B cell (primary cell): ENCODE measurements at regions not wholly inside any gene's neighbourhood (a gene's known extent, or its start where the extent isn't known, plus 50 kb on each side); places are given as distances from the start of the nearest gene placed in this dataset.

Experiments used
- ATAC-seq: fragments of 200-7000 bp; cut with Tn5 transposase; one replicate; pipeline ENCODE4 v1.10.0; 2021; ENCODE audit warnings: low read depth, mild to moderate bottlenecking, moderate number of reproducible peaks, moderate library complexity
- CTCF ChIA-PET: fragments of 350-600 bp; sonication (Branson Sonifier 250); formaldehyde crosslinking; loops from one replicate; lab custom pipeline; 2021; ENCODE audit warnings: antibody characterized with exemption, inconsistent platforms; lab: Charles Lee
- POLR2A ChIA-PET: fragments of 350-600 bp; sonication (Branson Sonifier 250); formaldehyde crosslinking; loops from one replicate; lab custom pipeline; 2021; ENCODE audit warnings: antibody characterized with exemption; lab: Charles Lee
- DNase-seq: peaks from one replicate; pipeline ENCODE4 v3.0.0; 2013
- H2AFZ ChIP-seq: 2 replicates; pipeline ENCODE4 v1.6.1; 2012; ENCODE audit warnings: mild to moderate bottlenecking, low read depth, low read length; ENCODE audit not compliant: insufficient read depth, poor library complexity, severe bottlenecking
- H3K27ac ChIP-seq, 2 donors: 1 replicate in 1 of 2; 2 replicates in 1 of 2; pipeline ENCODE4 v1.5.1; 2012 to 2013; ENCODE audit warnings: low read length in 2 of 2, mild to moderate bottlenecking in 2 of 2, moderate library complexity in 1 of 2
- H3K27me3 ChIP-seq, 4 experiments: fragments of 200-600 bp in 1 of 4; sonication (generic) in 1 of 4; replicated peaks in 1 of 4; 1 replicate in 2 of 4; 2 replicates in 2 of 4; pipeline versions ENCODE4 v1.6.1 to v1.7.0; 2013 to 2016; ENCODE audit warnings: low read length in 3 of 4, mild to moderate bottlenecking in 2 of 4, mixed read lengths in 1 of 4, moderate library complexity in 1 of 4; ENCODE audit not compliant: insufficient read depth in 4 of 4, control insufficient read depth in 3 of 4; ENCODE audit errors: control extremely low read depth in 1 of 4
- H3K36me3 ChIP-seq, 2 experiments: replicated peaks in 1 of 2; 1 replicate in 1 of 2; 2 replicates in 1 of 2; pipeline versions ENCODE4 v1.6.1 to v1.7.1; 2013; ENCODE audit warnings: low read length in 1 of 2; ENCODE audit not compliant: insufficient read depth in 2 of 2, control insufficient read depth in 1 of 2; ENCODE audit errors: control extremely low read depth in 1 of 2, extremely low read depth in 1 of 2
- H3K4me1 ChIP-seq, 2 donors: fragments of 200-600 bp in 1 of 2; sonication (generic) in 1 of 2; 1 replicate in 1 of 2; 2 replicates in 1 of 2; pipeline versions ENCODE4 v1.5.1 to v1.6.1; 2013 to 2017; ENCODE audit warnings: low read length in 2 of 2; ENCODE audit not compliant: control insufficient read depth in 2 of 2, insufficient read depth in 2 of 2
- H3K4me2 ChIP-seq: replicated peaks from 2 replicates; pipeline ENCODE3; 2012; ENCODE audit warnings: mild to moderate bottlenecking, low read depth, low read length; ENCODE audit not compliant: poor library complexity, severe bottlenecking
- H3K4me3 ChIP-seq, 5 experiments: fragments of 200-600 bp in 1 of 5; sonication (generic) in 1 of 5; 1 replicate in 3 of 5; 2 replicates in 2 of 5; pipeline versions ENCODE4 v1.5.1 to v1.7.0; 2011 to 2016; ENCODE audit warnings: low read length in 4 of 5, mild to moderate bottlenecking in 4 of 5, low read depth in 2 of 5, control low read depth in 1 of 5, moderate library complexity in 1 of 5; ENCODE audit not compliant: insufficient read depth in 1 of 5; ENCODE audit errors: control extremely low read depth in 1 of 5, extremely low read depth in 1 of 5
- H3K79me2 ChIP-seq: fragments of 200-600 bp; sonication (generic); one replicate; pipeline ENCODE4 v1.6.0; 2016; ENCODE audit warnings: low read length; ENCODE audit not compliant: control insufficient read depth, insufficient read depth
- H3K9ac ChIP-seq: fragments of 200-600 bp; sonication (generic); 2 replicates; pipeline ENCODE4 v1.6.1; 2017; ENCODE audit warnings: mild to moderate bottlenecking, low read length, moderate library complexity
- H3K9me3 ChIP-seq, 3 donors: one replicate each; pipeline versions ENCODE4 v1.6.1 to v1.7.1; 2013; ENCODE audit warnings: low read length in 2 of 3; ENCODE audit not compliant: control insufficient read depth in 2 of 3, insufficient read depth in 1 of 3; ENCODE audit errors: control extremely low read depth in 1 of 3
- H4K20me1 ChIP-seq: 2 replicates; pipeline ENCODE4 v1.6.0; 2012; ENCODE audit warnings: mild to moderate bottlenecking, low read length; ENCODE audit not compliant: insufficient read depth, control insufficient read depth, poor library complexity, severe bottlenecking
- H3K27ac Mint-ChIP-seq: one replicate; pipeline ENCODE4 v1.8.0; 2021; ENCODE audit warnings: mixed read lengths
- H3K27me3 Mint-ChIP-seq: one replicate; pipeline ENCODE4 v1.8.0; 2021; ENCODE audit warnings: mixed read lengths
- H3K4me1 Mint-ChIP-seq: one replicate; pipeline ENCODE4 v1.8.0; 2021; ENCODE audit warnings: mixed read lengths
- H3K4me3 Mint-ChIP-seq: one replicate; pipeline ENCODE4 v1.8.0; 2021; ENCODE audit warnings: mixed read lengths
- H3K9me3 Mint-ChIP-seq: one replicate; pipeline ENCODE4 v1.8.0; 2022; ENCODE audit warnings: mixed read lengths; ENCODE audit not compliant: insufficient read depth
- EZH2 ChIP-seq: IDR thresholded peaks from 2 replicates; pipeline ENCODE4 v1.6.1; 2012; ENCODE audit warnings: borderline replicate concordance, low read depth, mild to moderate bottlenecking, moderate library complexity, low read length; ENCODE audit not compliant: insufficient read depth, poor library complexity, severe bottlenecking
- WGBS: methylation state at CpG from one replicate; pipeline ENCODE4 v1.1.5; 2013; ENCODE audit warnings: missing lambda C conversion rate; ENCODE audit not compliant: insufficient coverage; 5-methylcytosine and 5-hydroxymethylcytosine counted together
- intact Hi-C: fragments of 100-400 bp; cut with micrococcal nuclease; formaldehyde crosslinking; loops from one replicate; pipeline ENCODE4 v1.10.0; 2022
- TF ChIP-seq, protein P1 (sequence below): fragments of 200-600 bp; IDR thresholded peaks from one replicate; pipeline ENCODE4 v1.8.0; 2022; ENCODE audit warnings: antibody characterized with exemption, mild to moderate bottlenecking

GRCh38 chr3:193791041-193792032 is 198.3 kb downstream of the OPA1 start:
- no peak overlapping the region for H2AFZ ChIP-seq

GRCh38 chr3:193793123-193793522 is 200.1 kb downstream of the OPA1 start:
- Histone ChIP-seq H3K9ac (no peak overlapping the region), H3K4me2 (no peak overlapping the region), H2AFZ (no peak overlapping the region), H3K27me3 (peaks cover 0 to 27% (median 1%) of the 10 kb centered on the region in 4 experiments), H3K4me3 (no peak overlapping the region), H3K27ac (no peak overlapping the region), H4K20me1 (no peaks in the 10 kb centered on the region), H3K79me2 (no peaks in the 10 kb centered on the region), H3K9me3 (no peaks in the 10 kb centered on the region), H3K36me3 (no peaks in the 10 kb centered on the region), H3K4me1 (peaks cover 10 to 11% of the 10 kb centered on the region in 2 donors)
- TF ChIP-seq, protein P1, sequence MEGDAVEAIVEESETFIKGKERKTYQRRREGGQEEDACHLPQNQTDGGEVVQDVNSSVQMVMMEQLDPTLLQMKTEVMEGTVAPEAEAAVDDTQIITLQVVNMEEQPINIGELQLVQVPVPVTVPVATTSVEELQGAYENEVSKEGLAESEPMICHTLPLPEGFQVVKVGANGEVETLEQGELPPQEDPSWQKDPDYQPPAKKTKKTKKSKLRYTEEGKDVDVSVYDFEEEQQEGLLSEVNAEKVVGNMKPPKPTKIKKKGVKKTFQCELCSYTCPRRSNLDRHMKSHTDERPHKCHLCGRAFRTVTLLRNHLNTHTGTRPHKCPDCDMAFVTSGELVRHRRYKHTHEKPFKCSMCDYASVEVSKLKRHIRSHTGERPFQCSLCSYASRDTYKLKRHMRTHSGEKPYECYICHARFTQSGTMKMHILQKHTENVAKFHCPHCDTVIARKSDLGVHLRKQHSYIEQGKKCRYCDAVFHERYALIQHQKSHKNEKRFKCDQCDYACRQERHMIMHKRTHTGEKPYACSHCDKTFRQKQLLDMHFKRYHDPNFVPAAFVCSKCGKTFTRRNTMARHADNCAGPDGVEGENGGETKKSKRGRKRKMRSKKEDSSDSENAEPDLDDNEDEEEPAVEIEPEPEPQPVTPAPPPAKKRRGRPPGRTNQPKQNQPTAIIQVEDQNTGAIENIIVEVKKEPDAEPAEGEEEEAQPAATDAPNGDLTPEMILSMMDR = no peak
- TF ChIP-seq EZH2 = no peak
- H3K9me3 Mint-ChIP-seq = no peaks in the 10 kb centered on the region
- ATAC-seq (no peak), DNase-seq (no peak)
- intact Hi-C loops = no loop called here
- H3K27me3 Mint-ChIP-seq = peaks cover 55% of the 10 kb centered on the region
- no peak overlapping the region for H3K4me3 Mint-ChIP-seq
- ChIA-PET POLR2A (no interaction called here), CTCF (interaction anchor here (1.9 kb wide), 1 partner anchor 523 kb away, joined by 7 read pairs; no protein-coding TSS in a partner anchor)
- H3K4me1 Mint-ChIP-seq = peaks cover 12% of the 10 kb centered on the region
- 90% methylated on average over 2 of the region's 7 CpGs for WGBS
- no peak overlapping the region for H3K27ac Mint-ChIP-seq

More at GRCh38 chr3:193791041-193792032, 198.3 kb downstream of the OPA1 start:
- no peak overlapping the region for H3K9ac ChIP-seq
- Mint-ChIP-seq H3K27ac (no peak overlapping the region), H3K9me3 (no peaks in the 10 kb centered on the region), H3K27me3 (peaks cover 61% of the 10 kb centered on the region), H3K4me3 (no peak overlapping the region), H3K4me1 (peaks cover 14% of the 10 kb centered on the region)
- H3K4me3 ChIP-seq = no peak overlapping the region
- H3K36me3 ChIP-seq = no peaks in the 10 kb centered on the region
- WGBS = 76% methylated on average over 11 of the region's 17 CpGs
- no peak for DNase-seq
- no peak for TF ChIP-seq EZH2
- ChIA-PET POLR2A (no interaction called here), CTCF (interaction anchor here (1.2 to 4.6 kb wide), 2 partner anchors 11 to 524 kb away, joined by 5 to 35 read pairs; no protein-coding TSS in a partner anchor)
- no peaks in the 10 kb centered on the region for H4K20me1 ChIP-seq
- ATAC-seq = no peak
- peaks cover 12 to 17% of the 10 kb centered on the region in 2 donors for H3K4me1 ChIP-seq
- intact Hi-C loops = no loop called here
- H3K27ac ChIP-seq = no peak overlapping the region
- peaks cover 0 to 38% (median 4%) of the 10 kb centered on the region in 4 experiments for H3K27me3 ChIP-seq
- H3K9me3 ChIP-seq = no peaks in the 10 kb centered on the region
- H3K4me2 ChIP-seq = no peak overlapping the region
- no peaks in the 10 kb centered on the region for H3K79me2 ChIP-seq
